IPS-NIHi7 (cell line): ENCODE measurements at regions not wholly inside any gene's neighbourhood (a gene's known extent, or its start where the extent isn't known, plus 50 kb on each side); places are given as distances from the start of the nearest gene placed in this dataset.
A peak's percentile ranks its signal among the peaks of the same experiment; 100 is the strongest.

Experiments
- DNase-seq: peaks from one replicate; pipeline ENCODE4 v3.0.0; 2012; ENCODE audit warnings: mixed read lengths; ENCODE audit errors: extremely low spot score

DNA sequence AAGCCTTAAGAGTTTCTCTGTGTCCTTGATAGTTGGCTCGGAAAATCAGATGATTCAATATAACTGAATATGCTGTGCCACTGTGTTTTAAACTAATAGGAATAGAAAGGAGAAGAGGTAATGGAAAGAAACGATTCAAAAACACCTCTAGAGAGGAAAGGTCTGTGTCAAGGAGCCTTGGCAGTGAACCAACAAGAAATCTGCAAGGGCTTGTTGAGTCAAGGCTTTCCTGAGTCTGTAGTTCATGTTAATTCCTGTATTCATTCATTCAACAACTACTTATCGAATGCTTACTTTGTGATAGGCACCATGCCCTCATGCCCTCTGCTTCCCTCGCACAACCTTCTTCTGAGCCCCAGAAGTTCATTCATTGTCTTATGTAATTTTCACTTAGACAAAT lies 336.0 kb downstream of the PDHA2 start:
- no peak for DNase-seq

DNA sequence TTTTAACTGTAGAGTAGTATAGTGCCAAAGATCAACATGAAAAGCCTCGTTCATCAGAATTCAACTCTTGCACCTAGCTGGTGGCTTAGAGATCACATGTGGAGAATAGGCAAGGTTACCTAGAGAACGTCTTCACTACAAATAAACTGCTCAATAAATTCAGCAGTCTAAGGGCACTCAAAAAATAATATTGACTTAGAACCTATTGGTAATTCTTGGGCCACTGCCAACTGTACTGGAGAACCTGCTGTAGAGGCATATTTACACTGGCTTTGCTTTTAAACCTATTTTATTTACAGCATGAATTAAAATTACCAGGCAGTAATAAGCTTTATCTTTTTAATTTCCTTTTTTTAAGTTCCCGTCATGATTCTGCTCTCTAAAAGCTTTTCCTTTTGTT lies 343.7 kb downstream of the PDHA2 start:
- no peak for DNase-seq

DNA sequence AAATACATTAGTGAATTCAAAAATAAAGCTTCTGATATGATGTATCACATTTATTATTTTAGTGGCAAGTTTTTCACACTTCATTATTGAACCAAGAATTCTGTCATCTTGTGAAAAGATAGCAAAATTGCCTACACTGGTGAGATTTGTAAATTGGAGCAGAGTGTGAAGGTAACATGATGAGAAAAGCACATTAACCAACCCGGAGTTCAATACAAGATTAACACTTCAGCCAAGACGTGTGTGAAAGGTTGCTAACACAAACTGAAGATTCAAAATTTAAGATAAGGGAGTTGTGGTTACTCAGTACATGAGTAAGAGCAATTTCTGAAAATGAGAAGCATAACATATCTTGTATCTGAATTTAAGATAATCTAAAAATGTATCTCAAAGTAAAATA lies 346.7 kb downstream of the PDHA2 start:
- no peak for DNase-seq

DNA sequence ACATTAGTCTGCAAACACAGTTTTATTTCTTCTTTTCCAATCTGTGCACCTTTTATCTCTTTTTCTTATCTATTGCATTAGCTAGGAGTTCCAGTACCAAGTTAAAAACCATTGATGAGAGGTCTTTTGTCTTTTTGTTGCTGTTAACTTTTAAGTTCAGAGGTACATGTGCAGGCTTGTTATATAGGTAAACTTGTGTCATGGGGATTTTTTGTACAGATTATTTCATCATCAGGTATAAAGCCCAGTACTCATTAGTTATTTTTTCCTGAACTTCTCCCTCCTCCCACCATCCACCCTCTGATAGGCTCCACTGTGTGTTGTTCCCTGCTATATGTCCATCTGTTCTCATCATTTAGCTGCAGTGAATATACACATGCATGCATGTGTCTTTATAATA lies 349.9 kb downstream of the PDHA2 start:
- no peak for DNase-seq

DNA sequence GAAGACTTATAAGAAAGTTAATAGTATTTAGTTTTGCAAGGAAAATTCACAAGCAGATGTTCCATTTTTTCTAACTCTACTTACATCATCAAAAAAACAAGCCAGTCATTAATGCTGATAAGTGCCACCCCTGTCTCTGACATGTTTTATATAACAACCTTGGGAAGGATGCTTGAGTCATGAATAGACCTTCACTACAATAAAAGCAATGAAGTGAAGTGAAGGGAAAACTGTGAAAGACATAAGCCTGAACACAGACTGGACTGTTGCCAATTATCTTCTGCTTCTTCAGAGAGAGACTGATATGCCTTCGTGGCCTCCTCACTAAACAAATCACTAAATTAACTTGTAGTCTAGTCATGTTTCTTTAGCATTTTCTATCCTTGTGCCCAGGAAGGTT lies 353.2 kb downstream of the PDHA2 start:
- DNase-seq: no peak

DNA sequence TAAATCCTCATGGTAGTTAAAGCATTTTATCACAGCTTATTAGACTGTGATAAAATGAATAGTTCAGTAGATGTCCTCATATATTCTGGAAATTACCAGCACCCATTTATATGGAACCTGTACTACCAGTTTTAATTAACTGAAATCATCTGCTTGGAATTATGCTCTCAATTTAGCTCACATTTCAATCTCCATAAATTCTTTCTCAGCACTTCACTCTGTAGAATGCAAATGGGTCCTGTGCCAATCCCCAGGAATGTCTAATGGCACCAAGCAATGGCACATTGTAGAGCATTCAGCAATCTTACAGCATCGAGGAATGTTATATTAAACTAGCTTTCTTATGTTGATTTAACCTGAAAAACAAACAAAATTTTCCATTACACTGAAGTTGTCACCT lies 355.1 kb downstream of the PDHA2 start:
- DNase-seq: no peak

DNA sequence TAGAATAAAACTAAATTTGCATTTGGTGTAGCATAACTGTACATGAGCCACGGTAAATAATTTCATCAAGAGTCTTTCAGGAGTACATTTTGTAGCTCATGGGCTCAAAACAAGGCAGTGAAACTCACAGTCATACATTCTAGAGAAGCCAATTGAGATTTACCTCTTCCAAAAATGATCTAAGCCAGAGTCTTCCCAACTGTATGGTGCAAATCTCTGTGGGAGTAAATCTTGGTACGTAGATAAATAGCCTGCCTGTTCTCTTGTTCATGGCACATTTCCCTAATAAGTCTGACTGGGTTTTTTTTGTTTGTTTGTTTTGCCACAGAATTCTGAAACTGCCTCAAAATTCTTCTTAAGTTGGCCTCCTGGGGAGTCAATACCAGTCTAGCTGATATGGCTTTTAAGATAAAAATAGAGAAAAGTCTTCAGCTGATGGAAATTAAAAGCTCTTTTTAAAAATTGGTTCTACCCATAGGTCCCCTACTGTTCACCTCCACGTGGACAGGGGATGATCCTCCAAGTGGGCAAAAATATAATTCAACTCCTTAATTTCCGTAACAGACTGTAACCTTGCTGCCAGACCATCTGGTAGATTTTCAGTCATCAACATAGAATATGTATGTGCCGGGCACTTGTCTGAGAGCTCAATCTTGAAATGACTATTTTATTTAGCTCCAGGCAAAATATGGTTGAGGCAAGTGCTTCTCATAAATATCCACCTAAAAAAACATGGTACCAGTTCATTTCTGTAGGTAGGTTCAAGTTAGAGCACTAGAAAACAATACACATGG lies 365.4 kb downstream of the PDHA2 start:
- no peak for DNase-seq

DNA sequence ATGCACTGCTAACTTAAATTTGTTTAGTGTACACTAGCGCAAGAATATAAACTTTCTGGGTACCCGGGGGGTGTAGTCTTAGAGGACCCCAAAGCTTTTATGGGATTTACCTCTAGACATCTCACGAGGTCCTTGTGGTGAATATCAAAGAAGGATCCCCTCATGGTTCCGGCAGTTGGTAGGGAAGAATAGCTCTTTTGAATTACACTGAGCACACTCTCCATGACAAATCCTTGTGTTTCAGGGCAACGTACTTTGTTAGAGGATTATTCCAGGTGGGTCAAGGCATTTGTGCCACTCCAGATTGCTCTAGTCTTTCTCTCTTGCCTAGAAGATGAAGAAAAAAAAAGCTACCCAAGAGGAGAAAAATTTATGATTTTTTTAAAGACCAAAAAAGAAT lies 387.6 kb downstream of the PDHA2 start:
- DNase-seq: no peak

DNA sequence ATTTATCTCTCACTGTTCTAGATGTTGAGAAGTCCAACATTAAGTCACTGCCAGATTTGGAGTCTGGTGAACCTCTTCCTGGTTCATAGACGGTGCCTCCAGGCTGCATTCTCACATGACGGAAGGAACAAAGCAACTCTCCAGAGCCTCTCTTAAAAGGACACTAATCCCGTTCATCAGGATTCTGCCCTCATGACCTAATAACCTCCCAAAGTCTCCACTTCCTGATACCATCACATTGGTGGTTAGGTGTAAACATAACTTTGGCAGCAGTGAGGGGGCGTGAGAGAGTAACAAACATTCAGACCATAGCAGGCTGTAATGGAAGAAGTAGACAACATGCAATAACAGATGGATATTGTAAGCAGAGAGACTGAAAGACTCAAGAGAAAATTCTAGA lies 388.6 kb downstream of the PDHA2 start:
- no peak for DNase-seq

DNA sequence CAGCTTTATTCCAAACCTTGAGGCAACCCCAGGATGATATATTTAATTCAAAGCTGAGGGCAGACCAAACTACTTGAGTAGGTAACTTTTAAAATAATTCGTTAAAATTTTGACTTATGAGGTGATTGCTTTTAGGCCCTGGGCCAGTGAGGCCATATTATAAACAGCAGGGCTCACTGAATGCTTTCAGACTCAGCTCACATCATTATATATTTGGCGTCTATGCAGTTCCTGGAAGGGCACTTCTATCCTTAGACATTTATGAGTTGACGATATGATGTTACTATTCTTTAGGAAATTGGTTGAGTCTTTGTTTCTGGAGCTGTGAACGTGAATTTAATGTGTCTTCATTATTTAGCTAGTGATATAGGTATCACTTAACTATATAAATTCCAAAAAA lies 400.1 kb downstream of the PDHA2 start:
- no peak for DNase-seq

DNA sequence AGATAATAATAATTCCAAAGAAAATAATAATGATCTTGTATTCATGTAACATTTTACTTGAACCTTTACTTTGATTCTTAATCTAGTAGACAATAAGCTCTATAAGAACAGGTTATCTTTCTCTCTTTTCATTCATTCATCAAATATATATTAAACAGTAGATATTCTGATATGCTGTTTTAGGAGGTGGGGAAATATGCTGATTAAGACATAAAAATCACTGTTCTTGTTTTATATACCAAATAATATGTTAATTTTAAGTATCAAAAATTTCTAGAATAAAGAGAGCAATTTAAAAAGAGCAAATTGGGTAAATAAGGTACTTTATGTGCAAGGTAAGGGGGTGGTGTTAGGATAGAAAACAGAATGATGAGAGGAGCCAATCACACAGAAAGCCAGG lies 401.9 kb downstream of the PDHA2 start:
- no peak for DNase-seq

DNA sequence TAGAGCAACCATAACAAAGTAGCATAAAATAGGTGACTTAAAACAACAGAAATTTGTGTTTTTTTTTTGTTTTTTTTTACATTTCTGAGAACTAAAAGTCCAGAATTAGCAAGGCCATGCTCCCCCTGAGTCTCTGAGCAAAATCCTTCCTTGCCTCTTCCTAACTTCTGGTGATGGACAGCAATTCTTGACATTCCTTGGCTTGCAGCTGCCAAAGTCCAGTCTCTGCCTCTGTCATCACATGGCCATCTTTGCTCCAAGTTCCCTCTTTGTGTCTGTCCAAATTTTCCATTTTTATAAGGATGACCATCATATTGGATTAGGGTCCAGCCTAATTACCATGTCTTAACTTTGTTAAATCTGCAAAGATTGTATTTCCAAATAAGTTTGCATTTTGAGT lies 407.2 kb downstream of the PDHA2 start:
- no peak for DNase-seq

DNA sequence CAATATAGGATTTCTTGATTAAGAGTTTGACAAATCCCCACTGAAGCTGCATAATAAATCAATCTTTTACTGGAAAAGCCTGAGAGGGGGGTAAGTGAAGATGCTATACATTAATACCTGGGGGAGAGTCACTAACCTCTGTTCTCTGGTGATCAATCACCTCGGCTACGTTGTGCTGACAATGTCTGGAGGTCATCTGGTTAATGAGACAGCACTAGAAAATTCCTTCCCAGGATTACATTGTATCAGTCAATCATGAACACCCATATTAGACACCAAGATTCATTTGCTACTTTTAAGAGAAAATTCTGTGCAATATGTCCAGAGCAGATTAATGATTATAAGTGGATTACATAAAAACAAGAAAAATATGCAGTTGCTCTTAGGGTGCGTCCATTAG lies 408.3 kb downstream of the PDHA2 start:
- DNase-seq: no peak

DNA sequence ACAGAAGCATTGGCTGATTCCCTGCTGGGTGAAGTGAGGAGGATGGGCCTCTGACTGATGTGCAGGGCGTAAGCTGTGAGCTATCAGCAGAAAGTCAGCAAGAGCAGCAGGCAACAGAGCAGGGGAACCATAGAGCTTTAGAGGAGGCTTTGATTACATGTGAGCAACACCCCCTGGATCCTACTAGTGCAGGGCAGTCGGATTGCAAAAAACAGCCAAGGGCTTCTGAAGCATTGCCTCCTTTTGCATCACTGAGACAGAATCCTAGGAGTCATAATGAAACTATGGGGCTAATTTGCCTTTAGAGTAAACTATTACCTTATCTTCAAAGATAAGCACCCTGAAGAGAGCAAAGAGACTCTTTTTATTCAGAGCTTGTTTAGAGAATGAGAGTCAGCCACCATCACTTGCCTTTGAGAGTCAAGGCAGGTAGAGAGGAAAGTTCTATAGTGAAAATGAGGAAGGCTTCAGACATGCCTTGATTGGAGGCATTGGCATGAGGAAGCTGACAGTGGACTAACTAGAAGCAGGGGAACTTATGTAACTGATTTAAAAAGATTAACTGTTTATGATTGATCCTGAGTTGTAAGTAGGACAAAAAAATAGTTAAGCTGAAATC lies 420.3 kb downstream of the PDHA2 start:
- peak; percentile 57 for DNase-seq

DNA sequence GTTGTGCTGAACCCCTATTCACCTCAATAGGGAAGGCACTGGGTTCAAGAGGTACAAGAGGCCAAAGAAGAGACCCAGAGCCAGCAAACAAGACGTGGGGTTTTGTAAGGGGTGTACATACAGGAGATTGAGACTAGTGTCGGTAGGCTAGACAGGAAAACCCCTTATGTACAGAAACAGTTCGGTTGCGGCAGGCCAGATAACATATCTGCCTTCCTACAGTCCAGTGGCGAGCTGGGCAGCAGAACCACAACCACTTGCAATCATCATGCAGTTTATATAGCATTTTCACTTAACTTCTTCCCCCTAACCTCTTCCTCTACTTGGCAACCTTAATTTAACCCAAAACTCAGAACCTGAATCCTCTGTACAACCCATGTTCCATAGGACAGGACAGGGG lies 422.2 kb downstream of the PDHA2 start:
- DNase-seq: no peak

DNA sequence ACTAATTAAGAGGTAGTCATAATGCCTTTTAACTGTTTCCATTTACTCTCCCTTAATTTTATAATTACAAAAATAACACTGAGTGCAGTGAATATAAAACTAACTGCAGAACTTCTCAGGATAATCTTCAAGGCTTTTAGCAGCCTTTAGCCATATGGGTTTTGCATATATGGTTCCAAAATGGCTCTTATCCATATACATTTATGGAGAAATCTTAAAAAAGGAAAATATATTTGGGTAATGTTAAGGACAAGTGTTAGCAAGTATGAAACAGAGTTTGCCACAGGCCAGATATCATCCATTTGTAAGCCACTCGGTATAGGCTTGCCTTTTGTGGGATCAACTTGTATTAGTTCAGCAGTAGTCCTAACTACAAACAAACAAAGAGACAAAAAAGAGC lies 423.4 kb downstream of the PDHA2 start:
- no peak for DNase-seq

DNA sequence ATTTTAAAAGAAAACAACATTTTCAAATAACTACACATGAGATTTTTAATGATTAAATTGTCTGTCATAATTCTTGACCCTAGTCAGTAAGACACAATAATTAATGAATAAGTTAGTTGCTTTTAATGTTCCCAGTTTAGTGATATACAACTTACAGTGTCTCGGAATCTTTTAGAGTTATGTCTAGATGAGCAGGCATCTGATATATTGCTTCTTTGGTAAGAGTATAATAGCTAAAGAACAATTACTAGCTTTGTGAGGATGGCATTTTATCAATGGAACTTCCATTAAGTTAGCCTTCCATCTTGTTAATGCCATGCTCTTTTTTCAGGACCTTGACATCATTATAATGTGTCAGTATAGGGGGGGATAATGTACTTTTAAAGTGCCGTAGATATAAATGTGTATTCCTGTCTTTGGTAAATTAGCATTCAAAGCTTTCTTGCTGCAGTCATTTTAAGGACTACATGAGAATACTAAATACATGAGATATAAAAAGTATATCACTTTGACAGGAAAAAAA lies 425.1 kb downstream of the PDHA2 start:
- no peak for DNase-seq

DNA sequence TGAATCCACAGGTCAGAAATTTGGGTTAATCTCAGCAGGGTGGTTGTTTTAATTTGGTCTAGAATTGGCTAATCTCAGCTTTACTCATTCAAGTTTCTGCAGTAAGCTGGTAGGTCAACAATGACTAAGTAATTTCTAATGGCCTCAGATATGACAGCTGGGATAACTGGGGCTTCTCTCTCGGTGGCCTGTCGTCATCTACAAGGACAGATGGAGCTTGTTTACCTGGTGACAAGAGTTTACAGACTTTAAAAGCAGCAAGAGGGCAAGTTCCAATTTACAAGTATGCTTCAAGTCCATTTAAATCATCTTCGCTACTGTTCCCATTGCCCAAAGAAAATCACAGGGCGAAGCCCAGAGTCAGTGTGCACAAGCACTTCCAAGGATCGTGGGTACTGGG lies 453.9 kb downstream of the PDHA2 start:
- no peak for DNase-seq

DNA sequence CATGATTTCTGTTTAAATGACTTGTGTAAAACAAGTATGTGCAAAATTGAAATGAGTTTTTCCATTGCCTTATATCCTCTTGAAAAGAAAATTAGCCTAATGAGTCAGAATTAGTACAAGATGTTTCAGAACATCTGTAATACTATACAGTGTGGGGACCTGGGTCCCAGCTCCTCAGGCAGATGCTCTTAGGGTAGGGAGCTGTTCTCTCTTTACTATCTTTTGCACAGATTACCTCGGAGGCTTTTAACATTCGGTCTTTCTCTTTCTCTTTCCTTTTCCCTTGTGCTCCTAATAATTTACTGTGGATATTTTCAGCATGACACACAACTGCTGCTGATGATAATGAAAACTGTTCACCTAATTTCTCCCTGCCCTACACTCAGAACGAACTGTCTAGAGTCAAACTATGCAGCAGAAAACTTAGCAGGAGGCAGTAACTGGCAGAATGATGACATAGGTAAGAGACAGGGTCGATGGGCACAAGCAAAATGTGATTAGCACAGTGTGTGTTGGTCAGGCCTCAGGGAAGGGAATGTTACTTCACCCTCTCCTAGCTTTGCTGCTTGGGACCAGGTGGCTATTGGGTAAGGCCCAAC lies 455.3 kb downstream of the PDHA2 start:
- no peak for DNase-seq

DNA sequence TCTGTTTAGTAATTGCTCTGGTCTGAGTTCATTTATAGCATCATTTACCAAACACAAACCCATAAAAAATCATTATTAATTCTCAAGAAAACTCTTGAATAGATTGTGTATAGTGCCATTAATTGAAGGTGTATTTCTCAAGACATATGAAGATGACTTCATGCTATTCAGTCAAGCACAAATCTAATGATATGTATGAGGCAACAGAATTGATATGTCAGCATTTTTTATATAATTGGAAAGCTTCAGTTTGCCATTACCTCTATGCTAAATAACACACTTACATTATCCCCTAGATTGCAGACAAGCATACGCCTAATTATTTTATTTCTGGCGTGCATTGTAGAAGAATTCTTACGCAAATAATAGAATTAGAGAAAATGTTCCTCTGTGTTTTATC lies 461.8 kb downstream of the PDHA2 start:
- no peak for DNase-seq

DNA sequence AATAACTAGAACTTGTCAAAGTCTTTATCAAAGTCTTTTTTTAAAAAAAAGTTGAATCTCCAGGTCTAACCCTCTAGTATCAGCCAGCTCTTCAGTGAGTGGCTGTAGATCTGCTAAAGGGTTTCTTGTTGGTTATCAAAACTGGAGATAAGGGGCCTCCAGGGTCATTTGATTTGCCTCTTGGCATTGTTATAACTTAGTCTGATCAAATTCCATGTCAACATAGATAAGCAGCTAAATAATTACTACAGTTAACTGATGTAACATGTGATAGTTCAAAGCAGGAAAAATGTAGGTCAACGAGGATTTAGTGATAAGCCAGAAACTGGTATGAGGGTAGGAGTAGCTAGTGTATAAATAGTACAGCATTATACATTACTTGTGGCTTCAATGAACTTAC lies 465.1 kb downstream of the PDHA2 start:
- no peak for DNase-seq

DNA sequence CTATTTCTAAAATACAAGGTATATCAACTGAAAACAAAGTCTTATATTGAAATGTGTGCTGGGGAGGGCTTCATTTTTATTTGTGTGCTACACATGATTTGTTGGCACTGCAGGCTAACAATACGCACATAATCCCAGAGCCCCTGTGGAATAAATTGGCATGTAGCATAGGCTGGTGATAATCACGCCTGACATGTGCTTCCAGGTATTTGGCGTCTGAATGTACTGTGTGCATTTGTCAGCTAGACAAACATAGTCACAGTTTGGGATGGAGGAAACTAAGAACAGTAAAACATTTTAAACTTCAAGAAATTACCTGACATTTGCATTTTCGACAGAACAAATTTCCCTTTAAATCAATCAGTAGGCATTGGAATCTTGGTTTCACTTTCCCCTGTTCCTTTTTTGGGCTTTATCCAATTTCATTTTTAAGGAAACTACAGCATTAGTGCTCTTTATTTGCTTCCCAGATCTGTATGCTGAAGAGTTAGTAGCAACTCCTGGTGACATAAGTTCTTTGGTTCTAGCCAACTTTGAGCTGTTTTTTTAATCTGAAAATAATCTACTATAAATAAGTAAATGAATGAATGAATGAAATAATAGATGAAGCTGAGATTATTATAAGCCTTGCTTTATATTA lies 472.3 kb downstream of the PDHA2 start:
- DNase-seq: no peak

DNA sequence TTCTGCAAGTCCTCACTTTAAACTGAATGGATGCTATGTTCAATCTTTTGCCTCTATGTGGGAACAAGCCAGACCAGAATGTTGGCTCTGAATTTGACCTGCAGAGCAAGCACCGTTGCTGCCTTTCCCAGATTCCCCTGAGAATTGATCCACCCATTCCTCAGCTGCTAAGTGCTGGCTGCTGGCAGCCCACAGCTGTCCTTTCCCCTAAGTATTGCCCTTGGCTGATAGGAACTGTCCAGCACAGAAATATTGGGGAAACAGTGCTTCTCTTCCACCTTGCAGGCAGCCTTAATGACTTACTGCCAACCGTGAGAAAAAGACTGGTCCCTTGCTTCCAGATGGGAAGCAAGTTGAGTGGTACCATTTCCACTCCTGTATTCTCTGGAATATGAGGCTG lies 475.9 kb downstream of the PDHA2 start:
- peak; percentile 23 for DNase-seq
